ENCODE measurements at regions not wholly inside any gene's neighbourhood (a gene's known extent, or its start where the extent isn't known, plus 50 kb on each side); places are given as distances from the start of the nearest gene placed in this dataset.
A peak's percentile ranks its signal among the peaks of the same experiment; 100 is the strongest.

DNA sequence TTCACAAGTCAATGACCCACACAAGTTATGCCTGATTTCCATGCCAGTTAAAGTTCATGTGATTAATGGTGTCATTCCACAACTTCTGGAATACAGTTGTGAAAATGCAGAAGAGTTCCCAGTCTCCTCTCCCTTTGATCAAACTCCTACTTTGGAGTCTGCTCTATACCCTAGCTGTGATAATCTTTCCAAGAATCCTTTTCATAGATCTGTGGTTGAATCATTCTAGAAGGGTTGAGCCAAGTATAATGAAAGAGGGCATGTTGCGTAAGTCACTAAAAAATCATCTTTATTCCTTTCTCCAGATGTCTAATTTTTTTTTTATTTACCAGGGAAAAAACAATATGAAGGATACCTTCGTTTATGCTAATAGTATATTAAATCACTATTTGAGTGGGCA lies 89.7 kb upstream of the CARD18 start:
- DNase-seq: peak; percentile 43

DNA sequence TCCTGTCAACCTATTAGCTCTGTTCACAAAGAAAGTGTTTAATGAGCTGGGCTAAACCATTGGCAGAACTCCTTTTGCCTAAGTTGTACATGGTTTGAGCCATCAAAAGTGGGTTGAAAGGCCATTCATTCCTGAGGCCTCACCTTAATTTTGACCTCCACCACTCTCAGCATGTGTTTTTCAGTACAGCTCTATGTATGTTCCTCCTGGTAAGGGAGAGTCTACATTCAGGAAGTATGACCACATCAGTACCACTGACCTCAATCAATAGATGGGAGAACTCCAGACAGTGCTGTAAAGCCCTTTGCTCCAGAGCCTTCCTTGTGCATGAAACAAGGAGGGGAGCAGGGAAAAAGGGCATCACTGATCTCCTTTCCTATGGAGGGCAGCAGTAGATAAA lies 87.8 kb upstream of the CARD18 start:
- no peak for DNase-seq

DNA sequence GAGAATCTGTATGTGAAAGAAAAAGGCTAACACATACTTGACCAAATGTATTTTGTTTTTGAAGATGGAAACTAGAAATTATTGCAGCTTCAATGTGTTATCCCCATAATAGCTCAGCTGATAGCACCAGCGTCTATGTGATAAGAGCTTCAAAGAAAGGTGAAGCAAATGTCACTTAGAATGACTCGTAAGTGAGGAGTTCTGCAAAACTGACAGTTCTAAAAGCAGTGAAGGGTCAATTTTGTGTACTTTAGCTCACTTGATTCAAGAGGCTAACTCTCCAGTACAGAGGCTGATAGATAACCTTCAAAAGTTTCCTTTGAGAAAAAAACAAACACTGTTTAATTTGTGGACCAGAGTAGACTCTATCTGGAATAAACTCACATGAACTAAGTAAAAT lies 87.2 kb upstream of the CARD18 start:
- peak; percentile 4 for DNase-seq

DNA sequence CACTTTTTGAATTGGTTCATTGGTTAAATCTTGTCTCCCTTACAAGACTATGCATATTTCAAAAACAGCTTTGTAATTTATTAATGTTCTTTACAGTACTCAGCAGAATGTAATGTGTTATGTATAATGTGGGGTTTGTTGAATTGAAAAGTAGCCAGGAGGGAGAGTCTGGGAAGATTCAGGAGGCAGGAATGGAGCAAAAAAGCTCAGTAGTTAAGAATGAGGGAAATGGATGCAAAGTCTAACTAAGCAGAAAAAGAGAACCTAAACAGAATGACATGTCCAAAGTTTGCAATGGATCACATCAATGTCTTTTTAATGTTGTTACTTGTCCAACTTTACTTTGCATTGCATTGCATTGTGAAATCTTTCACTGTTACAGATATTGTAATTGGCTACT lies 86.5 kb upstream of the CARD18 start:
- no peak for DNase-seq

DNA sequence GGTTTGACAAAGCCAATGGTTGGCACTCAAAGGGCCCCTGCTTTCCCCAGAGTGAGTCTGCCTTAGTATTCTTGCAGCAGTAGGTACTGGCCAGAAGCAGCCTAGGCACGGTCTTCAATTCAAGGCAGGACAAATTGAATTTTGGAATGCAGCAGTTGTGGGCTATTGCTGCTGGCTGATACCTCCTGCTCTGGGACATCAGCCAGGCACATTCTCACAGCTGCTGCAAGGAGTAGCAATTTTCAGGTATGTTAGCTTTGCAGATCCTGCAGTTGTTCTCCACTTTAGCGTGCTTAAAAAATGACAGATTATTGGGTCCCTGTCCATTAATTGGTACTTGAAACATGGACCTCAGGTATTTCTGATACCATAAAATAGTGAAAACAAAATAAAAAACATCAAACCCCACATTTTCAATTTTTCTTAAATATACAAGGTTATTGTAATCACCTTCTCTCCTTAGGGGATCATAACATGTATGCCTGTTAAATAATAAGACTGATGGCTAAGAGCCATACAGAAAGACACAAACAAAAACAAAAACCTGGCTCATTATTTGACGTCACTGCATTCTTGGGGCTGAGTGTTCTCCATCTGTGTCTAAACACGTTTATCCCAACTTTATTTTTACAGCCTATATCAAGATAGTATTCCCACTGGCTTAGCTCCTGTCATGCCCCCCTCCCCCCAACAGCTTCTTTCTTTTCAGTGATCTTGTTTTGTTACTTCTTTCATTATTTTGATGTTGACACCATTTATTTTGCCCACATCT lies 85.1 kb upstream of the CARD18 start:
- DNase-seq: no peak

DNA sequence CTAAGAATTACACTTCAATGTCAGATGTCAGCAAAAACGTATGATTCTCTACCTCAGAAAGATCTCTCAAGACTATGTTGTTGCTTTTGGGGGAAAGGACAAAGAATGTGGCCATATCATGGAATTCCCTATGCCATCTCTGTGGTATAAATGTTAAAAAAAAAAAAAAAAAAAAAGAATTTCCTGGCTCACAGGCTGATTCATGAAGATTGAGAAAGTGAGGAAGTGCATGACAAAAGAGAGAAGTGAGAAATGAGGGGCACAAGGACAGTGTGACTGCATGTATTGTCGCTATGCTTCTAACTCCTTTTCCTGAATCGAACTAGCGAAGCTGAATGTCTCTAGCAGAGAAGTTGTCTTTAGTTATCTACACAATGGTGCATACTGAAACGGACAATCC lies 80.6 kb upstream of the CARD18 start:
- no peak for DNase-seq

DNA sequence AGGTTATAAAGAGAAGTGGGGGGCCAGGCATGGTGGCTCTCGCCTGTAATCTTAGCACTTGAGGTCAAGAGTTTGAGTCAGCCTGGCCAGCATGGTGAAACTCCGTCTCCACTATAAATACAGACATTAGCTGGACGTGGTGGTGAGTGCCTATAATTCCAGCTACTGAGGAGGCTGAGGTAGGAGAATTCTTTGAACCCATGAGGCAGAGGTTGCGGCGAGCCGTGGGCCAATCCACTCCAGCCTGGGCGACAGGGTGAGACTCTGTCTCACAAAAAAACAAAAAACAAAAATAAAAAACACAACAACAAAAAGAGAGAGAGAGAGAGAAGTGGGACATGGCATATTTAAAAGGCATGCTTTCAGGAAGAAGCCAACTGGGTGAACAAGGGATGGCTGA lies 80.1 kb upstream of the CARD18 start:
- DNase-seq: no peak

DNA sequence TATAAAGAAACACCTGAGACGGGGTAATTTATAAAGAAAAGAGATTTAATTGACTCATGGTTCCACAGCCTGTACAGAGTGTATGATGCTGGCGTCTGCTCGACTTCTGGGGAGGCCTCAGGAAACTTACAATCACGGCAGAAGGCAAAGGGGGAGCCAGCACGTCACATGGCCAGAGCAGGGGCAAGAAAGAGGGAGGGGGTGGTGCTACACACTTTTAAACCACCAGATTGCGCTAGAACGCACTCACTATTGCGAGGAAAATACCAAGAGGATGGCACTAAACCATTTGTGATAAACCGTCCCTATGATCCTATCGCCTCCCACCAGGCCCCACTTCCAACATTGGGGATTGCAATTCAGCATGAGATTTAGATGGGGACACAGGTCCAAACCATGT lies 79.7 kb upstream of the CARD18 start:
- no peak for DNase-seq

DNA sequence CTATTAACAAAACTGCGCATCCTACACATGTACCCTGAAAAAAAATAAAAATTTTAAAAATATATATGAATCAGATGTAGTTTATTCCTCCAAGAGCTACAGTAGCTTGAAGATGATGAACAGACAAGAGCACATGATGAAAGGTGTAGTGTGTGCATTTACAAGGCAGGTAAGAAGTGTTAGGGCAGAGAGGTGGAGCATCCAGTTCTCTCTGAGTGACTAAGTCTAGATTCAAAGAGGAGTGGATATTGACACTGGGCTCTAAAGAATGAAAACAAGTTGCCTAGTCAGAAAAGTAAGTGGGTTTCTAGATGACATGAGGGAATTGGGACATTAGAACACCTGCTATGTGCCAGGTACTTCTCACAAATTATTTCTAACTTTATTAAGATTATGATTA lies 76.0 kb upstream of the CARD18 start:
- no peak for DNase-seq

DNA sequence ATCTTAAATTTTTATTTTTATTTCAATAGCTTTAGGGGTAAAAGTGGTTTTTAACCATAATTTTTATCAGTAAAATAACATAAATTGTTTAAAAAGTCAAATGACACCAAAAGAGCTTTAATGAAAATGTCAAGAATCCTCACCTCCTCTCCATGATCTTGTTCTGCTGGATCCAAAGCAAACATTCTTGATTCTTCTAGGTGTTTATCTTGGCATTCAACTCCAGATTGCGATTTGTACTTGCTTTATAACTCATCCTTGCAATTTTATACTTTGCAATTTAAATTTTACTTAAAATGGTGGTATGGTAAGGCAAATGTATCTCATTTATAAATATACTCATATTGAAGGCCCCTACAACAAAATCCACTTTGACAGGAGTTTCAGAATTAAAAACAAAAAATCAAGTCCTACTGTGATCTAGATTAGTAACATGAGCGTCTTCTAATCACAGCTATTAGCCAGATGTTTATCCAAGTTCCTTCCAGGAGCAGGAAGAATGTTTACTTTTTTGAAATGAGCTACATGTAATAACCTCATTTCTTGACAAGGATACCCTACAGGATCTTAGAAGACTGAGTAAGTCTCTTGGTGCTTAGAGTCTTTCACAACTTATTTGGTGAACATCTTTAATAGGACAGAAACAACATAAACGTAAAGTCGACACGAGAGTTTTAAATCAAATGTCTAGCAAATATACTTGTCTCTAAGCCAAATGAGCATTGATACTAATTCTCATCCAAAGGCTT lies 72.4 kb upstream of the CARD18 start:
- DNase-seq: no peak

DNA sequence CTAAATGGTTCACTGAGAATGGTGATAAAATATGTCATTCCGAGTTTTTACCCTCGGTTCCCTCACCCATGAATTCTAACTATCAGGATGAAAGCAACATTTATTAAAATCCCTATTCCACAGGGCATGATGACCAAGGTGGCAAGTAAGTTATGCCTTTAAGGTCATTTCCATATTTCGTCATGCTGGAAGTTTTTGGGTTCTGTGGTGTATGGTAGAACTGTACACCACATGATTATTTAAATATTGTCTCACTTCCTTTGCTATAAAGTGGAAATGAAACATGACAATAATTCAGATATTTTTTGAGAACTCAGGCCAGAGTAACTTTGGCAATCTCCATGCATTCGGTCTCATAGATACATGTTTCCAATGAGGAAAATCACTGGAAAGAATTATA lies 68.5 kb upstream of the CARD18 start:
- DNase-seq: no peak

DNA sequence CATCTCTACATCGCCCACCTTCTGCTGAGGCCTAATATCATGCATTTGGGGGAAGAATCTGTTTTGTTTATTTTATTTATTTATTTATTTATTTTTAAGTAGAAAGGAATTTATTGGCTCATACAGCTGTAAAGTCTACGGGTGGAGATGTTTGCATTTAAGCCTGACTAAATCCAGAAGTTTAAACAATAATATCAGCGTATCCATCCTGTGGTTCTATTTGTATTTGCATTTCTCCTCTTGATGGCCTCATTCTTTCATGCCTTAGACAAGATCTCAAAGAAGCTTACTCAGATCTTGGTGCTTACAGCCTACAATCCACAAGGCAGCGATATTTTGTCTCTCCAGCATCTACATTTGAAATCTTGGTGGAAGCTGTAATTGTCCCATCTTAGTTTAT lies 67.1 kb upstream of the CARD18 start:
- no peak for DNase-seq

DNA sequence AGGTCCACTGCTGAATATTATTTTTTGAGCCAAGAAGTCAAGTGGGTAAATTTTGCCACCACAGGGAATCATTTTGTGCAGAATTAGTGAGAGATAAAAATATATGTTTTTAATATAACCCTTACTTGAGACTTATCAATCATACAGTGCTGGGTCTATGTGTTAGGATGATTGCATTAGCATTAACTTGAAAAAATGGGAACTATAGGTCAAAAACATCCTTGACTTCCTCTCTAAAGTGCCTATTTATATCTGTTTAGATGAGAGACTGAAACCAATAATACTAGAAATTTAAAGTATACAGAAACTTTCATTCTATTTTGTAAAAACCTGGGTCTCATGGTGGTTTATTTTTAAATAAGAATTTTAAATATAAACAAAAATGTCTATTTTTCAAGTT lies 65.1 kb upstream of the CARD18 start:
- DNase-seq: no peak

DNA sequence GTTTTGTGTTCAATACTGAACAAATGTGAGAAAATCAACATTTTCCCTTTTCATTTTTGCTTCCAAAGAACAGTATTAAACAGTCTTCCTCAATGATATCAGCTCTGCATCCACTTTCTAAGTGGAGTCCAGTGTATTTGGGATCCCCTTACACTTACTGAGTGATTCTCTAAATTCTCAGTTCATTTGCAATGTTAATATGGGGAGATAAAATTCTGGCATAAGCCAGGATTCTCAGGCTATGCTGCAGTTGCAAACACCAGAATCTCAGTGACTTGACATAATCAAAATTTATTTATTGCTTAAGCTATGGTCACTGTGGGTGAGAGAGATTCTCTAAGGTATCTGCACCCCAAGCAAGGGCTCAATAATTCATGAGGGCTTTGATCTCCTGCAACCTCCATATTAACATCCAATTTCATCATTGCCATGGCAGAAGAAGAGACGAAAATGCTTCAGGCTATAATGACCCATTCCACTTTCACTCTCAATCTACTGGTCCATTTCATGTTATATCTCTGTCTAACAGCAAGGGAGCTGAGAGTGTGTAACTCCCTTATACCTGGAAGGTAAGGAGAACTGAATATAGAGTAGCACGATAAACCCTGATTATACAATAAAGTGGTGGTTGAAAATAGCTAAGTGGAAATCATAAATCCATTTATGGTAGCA lies 64.1 kb upstream of the CARD18 start:
- DNase-seq: no peak

DNA sequence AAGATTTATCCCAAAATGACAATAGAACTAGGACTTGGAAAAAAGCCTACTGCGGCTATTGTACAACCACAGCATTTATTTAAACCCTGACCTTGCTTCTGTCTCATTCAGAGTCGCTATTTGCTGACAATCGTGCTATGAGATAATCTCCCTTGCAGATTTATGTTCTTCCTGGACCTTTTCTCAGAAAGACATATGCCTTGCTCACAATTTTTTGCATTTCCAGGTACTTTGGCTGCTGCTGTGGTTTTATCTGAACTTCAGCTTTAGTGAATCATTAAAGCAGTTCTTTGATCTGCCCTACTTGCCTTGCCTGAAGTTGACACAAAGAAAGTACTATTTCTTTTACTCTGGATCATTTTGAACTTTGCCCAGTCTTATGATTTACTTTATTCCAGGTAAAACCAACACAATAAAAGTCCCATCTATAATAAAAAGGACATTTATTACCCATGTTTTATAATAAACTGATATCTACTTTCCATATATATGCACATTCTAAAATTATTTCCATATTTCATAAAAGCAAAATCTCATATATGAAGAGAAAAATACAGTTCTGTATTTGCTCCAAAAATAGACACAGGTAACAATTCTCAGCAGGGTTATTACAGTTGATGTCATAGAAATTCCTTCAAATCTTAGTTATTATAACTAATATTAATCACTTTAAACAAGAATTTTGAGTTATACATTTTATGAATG lies 63.4 kb upstream of the CARD18 start:
- DNase-seq: no peak

DNA sequence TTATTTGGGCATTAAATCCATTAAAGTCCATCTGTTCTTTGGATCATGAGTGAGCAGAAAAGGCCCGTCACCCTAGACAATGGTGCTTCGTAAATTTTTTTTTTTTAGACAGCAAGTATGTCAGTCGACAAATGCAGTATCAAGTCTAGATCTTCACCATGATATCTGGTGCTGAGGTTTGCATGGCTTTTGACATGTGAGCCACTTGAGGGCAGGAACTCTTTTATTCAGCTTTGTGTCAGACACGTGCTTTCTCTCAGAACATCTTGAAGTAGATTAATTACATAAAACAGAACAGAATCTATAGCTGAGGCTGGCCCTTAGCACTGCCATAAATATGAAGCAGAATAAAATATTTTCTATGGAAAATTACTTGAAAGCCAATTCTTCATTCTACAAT lies 62.9 kb upstream of the CARD18 start:
- DNase-seq: no peak

DNA sequence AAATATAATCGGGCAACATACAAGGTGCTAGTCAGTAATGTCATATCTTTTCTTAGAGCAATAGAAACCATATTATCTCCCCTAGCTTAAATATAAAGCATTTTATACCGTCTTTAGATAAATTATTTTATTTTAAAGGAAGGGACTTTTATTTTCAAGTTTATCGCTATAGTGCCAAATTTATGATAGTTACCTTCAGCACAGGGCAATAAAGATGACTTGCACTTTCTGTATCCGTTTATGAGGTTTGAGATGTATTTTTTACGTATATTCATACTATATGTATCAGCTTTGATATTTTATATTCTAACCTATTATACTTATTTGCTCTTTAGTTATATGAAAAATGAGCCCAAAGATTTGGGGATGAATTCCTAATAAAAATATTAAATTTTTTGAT lies 61.6 kb upstream of the CARD18 start:
- no peak for DNase-seq

DNA sequence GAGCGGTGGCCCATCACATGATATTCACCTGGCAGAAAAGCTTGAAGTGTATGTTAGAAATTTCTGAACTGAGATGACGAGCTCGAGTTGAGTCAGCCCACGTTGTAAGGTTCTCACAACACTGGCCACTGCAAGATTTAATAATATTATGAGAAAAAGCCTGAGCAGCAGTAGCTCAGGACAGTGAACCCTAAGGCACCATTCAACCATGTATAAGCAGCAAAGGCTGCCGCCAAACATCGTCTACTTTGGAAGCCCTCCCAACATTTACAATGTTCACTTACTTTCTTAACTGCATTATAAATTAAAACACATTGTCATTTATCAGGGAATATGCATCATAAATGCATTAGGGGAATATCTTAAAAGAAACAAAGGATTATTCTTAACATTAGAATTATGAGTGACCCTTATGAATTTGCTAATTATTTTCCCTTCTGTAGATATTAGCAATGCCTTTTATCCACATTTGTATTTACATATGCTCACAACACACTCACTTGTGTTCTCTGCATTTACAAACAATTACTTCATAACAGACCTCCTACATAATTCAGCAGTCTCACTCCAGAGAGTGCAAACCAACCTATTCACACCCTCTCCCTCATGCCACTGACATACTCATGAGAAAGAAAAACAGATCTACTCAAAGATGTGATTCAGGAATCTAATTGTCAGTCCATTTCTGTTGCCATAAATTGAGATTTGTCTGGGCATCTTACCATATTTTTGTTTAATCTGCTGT lies 57.7 kb upstream of the CARD18 start:
- DNase-seq: no peak

DNA sequence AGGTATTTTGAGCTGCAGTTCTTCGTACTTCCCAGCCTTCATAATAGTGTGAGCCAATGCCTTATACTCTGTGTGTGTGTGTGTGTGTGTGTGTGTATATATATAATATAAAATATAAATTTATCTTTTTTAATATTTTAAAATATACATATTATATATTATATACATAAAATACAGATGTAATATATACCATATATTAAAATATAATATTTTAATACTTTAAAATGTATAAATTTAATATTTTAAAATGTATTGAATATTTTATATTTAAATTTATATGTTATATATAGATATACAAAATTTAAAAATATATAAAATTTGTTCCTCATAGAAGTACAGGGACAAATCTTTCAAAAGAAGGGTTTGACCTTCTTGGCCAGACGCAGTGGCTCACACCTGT lies 53.7 kb upstream of the CARD18 start:
- DNase-seq: no peak

DNA sequence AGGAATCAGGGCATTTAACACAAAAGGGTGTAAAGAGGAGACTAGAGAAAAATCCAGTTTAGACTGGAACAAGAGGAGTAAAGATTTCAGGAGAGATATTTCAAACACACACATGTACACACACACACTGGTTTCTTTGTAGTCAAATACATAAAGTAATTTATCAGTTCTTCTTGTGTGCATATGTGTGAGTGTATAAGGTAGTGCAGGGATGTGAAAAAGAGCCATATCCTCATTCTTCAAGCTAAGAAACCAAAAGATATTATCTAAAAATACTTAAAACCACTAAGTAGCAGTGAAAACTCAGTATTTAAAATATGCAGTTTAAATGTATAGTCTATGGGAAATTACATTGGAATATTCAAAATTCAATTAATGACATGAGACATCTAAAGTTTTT lies 52.5 kb upstream of the CARD18 start:
- no peak for DNase-seq

DNA sequence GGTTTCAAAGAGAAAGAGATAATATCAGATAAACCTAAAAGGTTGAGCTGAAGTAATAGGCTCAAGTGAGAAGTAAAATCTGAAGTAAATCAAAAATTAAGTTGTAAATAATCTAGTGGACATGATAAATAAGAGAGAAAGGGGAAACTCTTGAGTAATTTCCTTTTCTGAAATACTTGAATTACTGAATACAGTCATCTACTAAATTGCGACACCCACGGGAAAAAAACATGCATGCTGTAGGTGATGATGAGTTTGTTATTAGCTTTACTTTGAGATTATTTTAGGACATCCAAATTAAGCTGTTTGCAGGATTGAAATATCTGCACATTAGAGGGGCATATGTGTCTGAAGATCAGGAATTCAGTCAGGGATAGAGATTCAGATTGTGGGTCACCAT lies 50.0 kb upstream of the CARD18 start:
- DNase-seq: peak; percentile 15

Data from NCI-H226 (cell line).